SK-N-DZ (cell line): ENCODE measurements at regions not wholly inside any gene's neighbourhood (a gene's known extent, or its start where the extent isn't known, plus 50 kb on each side); places are given as distances from the start of the nearest gene placed in this dataset.

Experiments
- DNase-seq: peaks from one replicate; pipeline ENCODE4 v3.0.0-alpha.2; 2015; ENCODE audit warnings: low spot score

GRCh38 chr9:35540315-35540714, 50.4 kb downstream of the RUSC2 start:
- no peak for DNase-seq

GRCh38 chr9:35546853-35547252, 56.9 kb downstream of the RUSC2 start:
- no peak for DNase-seq

GRCh38 chr9:35547889-35548418, 57.1 kb upstream of the TESK1 start:
- DNase-seq = no peak

GRCh38 chr9:35548571-35548970, 56.5 kb upstream of the TESK1 start:
- no peak for DNase-seq

GRCh38 chr9:35549441-35549840, 55.6 kb upstream of the TESK1 start:
- DNase-seq = no peak

GRCh38 chr9:35552376-35552775, 52.7 kb upstream of the TESK1 start:
- no peak for DNase-seq

- DNase-seq = no peak
Observed at GRCh38 chr9:35552837-35553236, 52.2 kb upstream of the TESK1 start.

GRCh38 chr9:35553670-35554543, 51.2 kb upstream of the TESK1 start:
- DNase-seq = peak; percentile 60

GRCh38 chr9:35555246-35555701, 49.8 kb upstream of the TESK1 start:
- DNase-seq = no peak
